ENCODE measurements at regions not wholly inside any gene's neighbourhood (a gene's known extent, or its start where the extent isn't known, plus 50 kb on each side); places are given as distances from the start of the nearest gene placed in this dataset.

DNA sequence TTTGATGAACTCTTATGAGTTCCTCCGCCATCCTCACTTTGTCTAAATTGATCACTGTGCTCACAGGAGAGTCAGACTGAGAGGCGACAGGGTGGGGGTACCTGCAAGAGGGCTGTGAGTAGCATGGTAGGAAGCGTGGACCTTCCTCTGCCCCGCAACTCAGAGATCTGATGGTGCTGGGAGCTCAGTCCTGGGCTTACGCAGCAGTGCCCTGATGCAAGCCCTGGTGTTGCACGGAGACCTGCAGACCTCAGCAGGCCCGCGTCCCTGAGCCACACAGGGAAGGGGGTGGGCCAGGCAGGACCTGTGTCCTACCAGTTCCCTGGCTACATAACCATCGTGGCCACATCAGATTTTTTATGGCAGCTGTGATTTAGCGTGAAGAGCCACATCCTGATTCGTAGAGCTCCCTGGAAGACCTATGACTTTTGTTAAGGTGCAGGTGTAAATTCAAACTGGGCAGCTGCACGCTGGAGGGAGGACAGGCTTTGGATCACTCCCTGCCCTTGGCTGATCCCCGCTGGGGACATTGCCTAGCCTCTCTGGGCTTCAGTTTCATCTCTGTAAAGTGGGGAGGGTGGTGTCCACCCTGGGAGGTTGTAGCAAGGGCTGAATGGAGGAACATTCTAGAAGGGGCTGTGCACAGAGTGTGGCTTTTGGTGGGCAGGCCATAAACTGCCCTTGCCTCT lies 176.1 kb downstream of the KLF13 start:
- TF ChIP-seq, protein P1, sequence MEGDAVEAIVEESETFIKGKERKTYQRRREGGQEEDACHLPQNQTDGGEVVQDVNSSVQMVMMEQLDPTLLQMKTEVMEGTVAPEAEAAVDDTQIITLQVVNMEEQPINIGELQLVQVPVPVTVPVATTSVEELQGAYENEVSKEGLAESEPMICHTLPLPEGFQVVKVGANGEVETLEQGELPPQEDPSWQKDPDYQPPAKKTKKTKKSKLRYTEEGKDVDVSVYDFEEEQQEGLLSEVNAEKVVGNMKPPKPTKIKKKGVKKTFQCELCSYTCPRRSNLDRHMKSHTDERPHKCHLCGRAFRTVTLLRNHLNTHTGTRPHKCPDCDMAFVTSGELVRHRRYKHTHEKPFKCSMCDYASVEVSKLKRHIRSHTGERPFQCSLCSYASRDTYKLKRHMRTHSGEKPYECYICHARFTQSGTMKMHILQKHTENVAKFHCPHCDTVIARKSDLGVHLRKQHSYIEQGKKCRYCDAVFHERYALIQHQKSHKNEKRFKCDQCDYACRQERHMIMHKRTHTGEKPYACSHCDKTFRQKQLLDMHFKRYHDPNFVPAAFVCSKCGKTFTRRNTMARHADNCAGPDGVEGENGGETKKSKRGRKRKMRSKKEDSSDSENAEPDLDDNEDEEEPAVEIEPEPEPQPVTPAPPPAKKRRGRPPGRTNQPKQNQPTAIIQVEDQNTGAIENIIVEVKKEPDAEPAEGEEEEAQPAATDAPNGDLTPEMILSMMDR (IDR thresholded peaks at IDR 0.05) = no peak
- no peak for TF ChIP-seq POLR2AphosphoS5 (IDR thresholded peaks at IDR 0.05)

Data from transverse colon (tissue), 4 donors.